Right forelimb (tissue), 1 donor: ENCODE measurements at regions not wholly inside any gene's neighbourhood (a gene's known extent, or its start where the extent isn't known, plus 50 kb on each side); places are given as distances from the start of the nearest gene placed in this dataset.
A peak's percentile ranks its signal among the peaks of the same experiment; 100 is the strongest.

ENCODE experiments used
- DNase-seq: peaks from one replicate; pipeline ENCODE4 v3.0.0-alpha.2; 2018

GRCh38 chr5:142473038-142473437, 148.2 kb upstream of the SPRY4 start:
- DNase-seq: no peak

- DNase-seq: no peak
Measured at GRCh38 chr5:142472306-142472951, 147.6 kb upstream of the SPRY4 start.

- DNase-seq: peak; percentile 63
Measured at GRCh38 chr5:142466195-142466971, 141.6 kb upstream of the SPRY4 start.

GRCh38 chr5:142465476-142465875, 140.7 kb upstream of the SPRY4 start:
- no peak for DNase-seq

- DNase-seq: no peak
Measured at GRCh38 chr5:142463904-142464303, 139.1 kb upstream of the SPRY4 start.

- no peak for DNase-seq
Measured at GRCh38 chr5:142461028-142461590, 136.3 kb upstream of the SPRY4 start.

GRCh38 chr5:142459209-142459608, 134.4 kb upstream of the SPRY4 start:
- DNase-seq: no peak

- DNase-seq: no peak
Measured at GRCh38 chr5:142455856-142456255, 131.0 kb upstream of the SPRY4 start.

GRCh38 chr5:142453932-142454331, 129.1 kb upstream of the SPRY4 start:
- peak; percentile 60 for DNase-seq

- DNase-seq: no peak
Measured at GRCh38 chr5:142450419-142450818, 125.6 kb upstream of the SPRY4 start.

GRCh38 chr5:142447887-142448286, 123.1 kb upstream of the SPRY4 start:
- no peak for DNase-seq

- DNase-seq: no peak
Measured at GRCh38 chr5:142446960-142447279, 122.1 kb upstream of the SPRY4 start.

GRCh38 chr5:142446131-142446959, 121.5 kb upstream of the SPRY4 start:
- DNase-seq: no peak

GRCh38 chr5:142445266-142445665, 120.4 kb upstream of the SPRY4 start:
- DNase-seq: no peak

GRCh38 chr5:142441616-142442015, 116.8 kb upstream of the SPRY4 start:
- peak; percentile 75 for DNase-seq

- DNase-seq: no peak
Measured at GRCh38 chr5:142439207-142439860, 114.5 kb upstream of the SPRY4 start.

GRCh38 chr5:142438573-142438972, 113.8 kb upstream of the SPRY4 start:
- no peak for DNase-seq

- DNase-seq: no peak
Measured at GRCh38 chr5:142437563-142437962, 112.7 kb upstream of the SPRY4 start.

- no peak for DNase-seq
Measured at GRCh38 chr5:142435410-142436115, 110.7 kb upstream of the SPRY4 start.

GRCh38 chr5:142434322-142434612, 109.4 kb upstream of the SPRY4 start:
- no peak for DNase-seq

- DNase-seq: no peak
Measured at GRCh38 chr5:142433526-142434321, 108.9 kb upstream of the SPRY4 start.

GRCh38 chr5:142432961-142433360, 108.1 kb upstream of the SPRY4 start:
- DNase-seq: no peak
